B cell (primary cell): ENCODE measurements at regions not wholly inside any gene's neighbourhood (a gene's known extent, or its start where the extent isn't known, plus 50 kb on each side); places are given as distances from the start of the nearest gene placed in this dataset.

Experiments
- ATAC-seq: fragments of 200-7000 bp; cut with Tn5 transposase; one replicate; pipeline ENCODE4 v1.10.0; 2021; ENCODE audit warnings: low read depth, mild to moderate bottlenecking, moderate number of reproducible peaks, moderate library complexity
- CTCF ChIA-PET: fragments of 350-600 bp; sonication (Branson Sonifier 250); formaldehyde crosslinking; loops from one replicate; lab custom pipeline; 2021; ENCODE audit warnings: antibody characterized with exemption, inconsistent platforms; lab: Charles Lee
- POLR2A ChIA-PET: fragments of 350-600 bp; sonication (Branson Sonifier 250); formaldehyde crosslinking; loops from one replicate; lab custom pipeline; 2021; ENCODE audit warnings: antibody characterized with exemption; lab: Charles Lee
- DNase-seq: peaks from one replicate; pipeline ENCODE4 v3.0.0; 2013
- H2AFZ ChIP-seq: 2 replicates; pipeline ENCODE4 v1.6.1; 2012; ENCODE audit warnings: mild to moderate bottlenecking, low read depth, low read length; ENCODE audit not compliant: insufficient read depth, poor library complexity, severe bottlenecking
- H3K27ac ChIP-seq, 2 donors: 1 replicate in 1 of 2; 2 replicates in 1 of 2; pipeline ENCODE4 v1.5.1; 2012 to 2013; ENCODE audit warnings: low read length in 2 of 2, mild to moderate bottlenecking in 2 of 2, moderate library complexity in 1 of 2
- H3K27me3 ChIP-seq, 4 experiments: fragments of 200-600 bp in 1 of 4; sonication (generic) in 1 of 4; replicated peaks in 1 of 4; 1 replicate in 2 of 4; 2 replicates in 2 of 4; pipeline versions ENCODE4 v1.6.1 to v1.7.0; 2013 to 2016; ENCODE audit warnings: low read length in 3 of 4, mild to moderate bottlenecking in 2 of 4, mixed read lengths in 1 of 4, moderate library complexity in 1 of 4; ENCODE audit not compliant: insufficient read depth in 4 of 4, control insufficient read depth in 3 of 4; ENCODE audit errors: control extremely low read depth in 1 of 4
- H3K36me3 ChIP-seq, 2 experiments: replicated peaks in 1 of 2; 1 replicate in 1 of 2; 2 replicates in 1 of 2; pipeline versions ENCODE4 v1.6.1 to v1.7.1; 2013; ENCODE audit warnings: low read length in 1 of 2; ENCODE audit not compliant: insufficient read depth in 2 of 2, control insufficient read depth in 1 of 2; ENCODE audit errors: control extremely low read depth in 1 of 2, extremely low read depth in 1 of 2
- H3K4me1 ChIP-seq, 2 donors: fragments of 200-600 bp in 1 of 2; sonication (generic) in 1 of 2; 1 replicate in 1 of 2; 2 replicates in 1 of 2; pipeline versions ENCODE4 v1.5.1 to v1.6.1; 2013 to 2017; ENCODE audit warnings: low read length in 2 of 2; ENCODE audit not compliant: control insufficient read depth in 2 of 2, insufficient read depth in 2 of 2
- H3K4me2 ChIP-seq: replicated peaks from 2 replicates; pipeline ENCODE3; 2012; ENCODE audit warnings: mild to moderate bottlenecking, low read depth, low read length; ENCODE audit not compliant: poor library complexity, severe bottlenecking
- H3K4me3 ChIP-seq, 5 experiments: fragments of 200-600 bp in 1 of 5; sonication (generic) in 1 of 5; 1 replicate in 3 of 5; 2 replicates in 2 of 5; pipeline versions ENCODE4 v1.5.1 to v1.7.0; 2011 to 2016; ENCODE audit warnings: low read length in 4 of 5, mild to moderate bottlenecking in 4 of 5, low read depth in 2 of 5, control low read depth in 1 of 5, moderate library complexity in 1 of 5; ENCODE audit not compliant: insufficient read depth in 1 of 5; ENCODE audit errors: control extremely low read depth in 1 of 5, extremely low read depth in 1 of 5
- H3K79me2 ChIP-seq: fragments of 200-600 bp; sonication (generic); one replicate; pipeline ENCODE4 v1.6.0; 2016; ENCODE audit warnings: low read length; ENCODE audit not compliant: control insufficient read depth, insufficient read depth
- H3K9ac ChIP-seq: fragments of 200-600 bp; sonication (generic); 2 replicates; pipeline ENCODE4 v1.6.1; 2017; ENCODE audit warnings: mild to moderate bottlenecking, low read length, moderate library complexity
- H3K9me3 ChIP-seq, 3 donors: one replicate each; pipeline versions ENCODE4 v1.6.1 to v1.7.1; 2013; ENCODE audit warnings: low read length in 2 of 3; ENCODE audit not compliant: control insufficient read depth in 2 of 3, insufficient read depth in 1 of 3; ENCODE audit errors: control extremely low read depth in 1 of 3
- H4K20me1 ChIP-seq: 2 replicates; pipeline ENCODE4 v1.6.0; 2012; ENCODE audit warnings: mild to moderate bottlenecking, low read length; ENCODE audit not compliant: insufficient read depth, control insufficient read depth, poor library complexity, severe bottlenecking
- H3K27ac Mint-ChIP-seq: one replicate; pipeline ENCODE4 v1.8.0; 2021; ENCODE audit warnings: mixed read lengths
- H3K27me3 Mint-ChIP-seq: one replicate; pipeline ENCODE4 v1.8.0; 2021; ENCODE audit warnings: mixed read lengths
- H3K4me1 Mint-ChIP-seq: one replicate; pipeline ENCODE4 v1.8.0; 2021; ENCODE audit warnings: mixed read lengths
- H3K4me3 Mint-ChIP-seq: one replicate; pipeline ENCODE4 v1.8.0; 2021; ENCODE audit warnings: mixed read lengths
- H3K9me3 Mint-ChIP-seq: one replicate; pipeline ENCODE4 v1.8.0; 2022; ENCODE audit warnings: mixed read lengths; ENCODE audit not compliant: insufficient read depth
- EZH2 ChIP-seq: IDR thresholded peaks from 2 replicates; pipeline ENCODE4 v1.6.1; 2012; ENCODE audit warnings: borderline replicate concordance, low read depth, mild to moderate bottlenecking, moderate library complexity, low read length; ENCODE audit not compliant: insufficient read depth, poor library complexity, severe bottlenecking
- WGBS: methylation state at CpG from one replicate; pipeline ENCODE4 v1.1.5; 2013; ENCODE audit warnings: missing lambda C conversion rate; ENCODE audit not compliant: insufficient coverage; 5-methylcytosine and 5-hydroxymethylcytosine counted together
- intact Hi-C: fragments of 100-400 bp; cut with micrococcal nuclease; formaldehyde crosslinking; loops from one replicate; pipeline ENCODE4 v1.10.0; 2022
- TF ChIP-seq, protein P1 (sequence below): fragments of 200-600 bp; IDR thresholded peaks from one replicate; pipeline ENCODE4 v1.8.0; 2022; ENCODE audit warnings: antibody characterized with exemption, mild to moderate bottlenecking

DNA sequence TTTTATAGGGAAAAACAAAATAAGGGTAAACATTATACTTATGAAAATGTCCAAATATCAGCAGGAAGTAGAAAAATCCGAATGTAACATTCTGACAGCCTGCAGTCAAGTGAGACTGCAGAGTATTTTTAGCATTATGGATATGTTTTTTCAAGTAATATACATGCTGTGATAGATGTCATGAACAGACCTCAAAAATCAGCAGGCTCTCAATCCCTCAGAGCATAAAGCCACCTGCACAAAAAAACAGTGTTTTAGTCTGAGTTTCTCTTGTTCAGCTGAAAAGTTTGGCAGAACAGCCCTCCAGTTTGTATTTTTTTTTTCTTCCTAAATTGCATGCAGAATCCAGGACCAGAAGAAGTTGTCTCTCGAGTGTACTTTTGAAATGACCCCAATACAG lies 219.1 kb upstream of the FMN2 start:
- H3K4me3 ChIP-seq = no peak overlapping the region
- TF ChIP-seq EZH2 = no peak
- TF ChIP-seq, protein P1, sequence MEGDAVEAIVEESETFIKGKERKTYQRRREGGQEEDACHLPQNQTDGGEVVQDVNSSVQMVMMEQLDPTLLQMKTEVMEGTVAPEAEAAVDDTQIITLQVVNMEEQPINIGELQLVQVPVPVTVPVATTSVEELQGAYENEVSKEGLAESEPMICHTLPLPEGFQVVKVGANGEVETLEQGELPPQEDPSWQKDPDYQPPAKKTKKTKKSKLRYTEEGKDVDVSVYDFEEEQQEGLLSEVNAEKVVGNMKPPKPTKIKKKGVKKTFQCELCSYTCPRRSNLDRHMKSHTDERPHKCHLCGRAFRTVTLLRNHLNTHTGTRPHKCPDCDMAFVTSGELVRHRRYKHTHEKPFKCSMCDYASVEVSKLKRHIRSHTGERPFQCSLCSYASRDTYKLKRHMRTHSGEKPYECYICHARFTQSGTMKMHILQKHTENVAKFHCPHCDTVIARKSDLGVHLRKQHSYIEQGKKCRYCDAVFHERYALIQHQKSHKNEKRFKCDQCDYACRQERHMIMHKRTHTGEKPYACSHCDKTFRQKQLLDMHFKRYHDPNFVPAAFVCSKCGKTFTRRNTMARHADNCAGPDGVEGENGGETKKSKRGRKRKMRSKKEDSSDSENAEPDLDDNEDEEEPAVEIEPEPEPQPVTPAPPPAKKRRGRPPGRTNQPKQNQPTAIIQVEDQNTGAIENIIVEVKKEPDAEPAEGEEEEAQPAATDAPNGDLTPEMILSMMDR = no peak
- no peaks in the 10 kb centered on the region for H3K9me3 Mint-ChIP-seq
- POLR2A ChIA-PET = no interaction called here
- H3K4me1 ChIP-seq = no peaks in the 10 kb centered on the region
- no peaks in the 10 kb centered on the region for H3K36me3 ChIP-seq
- no peaks in the 10 kb centered on the region for H3K9me3 ChIP-seq
- no peak overlapping the region for H3K4me2 ChIP-seq
- no peak overlapping the region for H3K27ac ChIP-seq
- H3K4me1 Mint-ChIP-seq = no peaks in the 10 kb centered on the region
- no CpG with 5 or more reads among the region's 2 CpGs for WGBS
- H4K20me1 ChIP-seq = no peaks in the 10 kb centered on the region
- H3K4me3 Mint-ChIP-seq = no peak overlapping the region
- no peaks in the 10 kb centered on the region for H3K27me3 ChIP-seq
- ATAC-seq (no peak), DNase-seq (no peak)
- no peaks in the 10 kb centered on the region for H3K27me3 Mint-ChIP-seq
- intact Hi-C loops = no loop called here
- no peak overlapping the region for H3K9ac ChIP-seq
- H2AFZ ChIP-seq = no peak overlapping the region
- CTCF ChIA-PET = no interaction called here
- no peaks in the 10 kb centered on the region for H3K79me2 ChIP-seq
- no peak overlapping the region for H3K27ac Mint-ChIP-seq

DNA sequence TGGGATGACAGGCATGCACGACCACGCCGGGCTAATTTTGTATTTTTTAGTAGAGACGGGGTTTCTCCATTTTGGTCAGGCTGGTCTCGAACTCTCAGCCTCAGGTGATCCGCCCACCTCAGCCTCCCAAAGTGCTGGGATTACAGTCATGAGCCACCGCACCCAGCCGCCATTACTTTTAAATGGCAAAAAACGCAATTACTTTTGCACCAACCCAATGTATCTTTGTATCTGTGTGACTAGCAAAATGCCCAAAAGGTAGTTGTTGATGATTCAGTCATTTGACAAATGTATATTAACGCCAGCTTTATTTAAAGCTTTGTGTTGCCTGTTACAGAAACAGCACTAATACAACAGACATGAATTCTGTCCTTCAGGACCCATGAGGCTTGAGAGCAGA lies 216.9 kb upstream of the FMN2 start:
- no peak overlapping the region for H3K27ac ChIP-seq
- no peaks in the 10 kb centered on the region for H3K4me1 Mint-ChIP-seq
- H3K36me3 ChIP-seq = no peaks in the 10 kb centered on the region
- no peak overlapping the region for H3K27ac Mint-ChIP-seq
- H3K4me1 ChIP-seq = no peaks in the 10 kb centered on the region
- no peak overlapping the region for H3K4me2 ChIP-seq
- H3K4me3 ChIP-seq = no peak overlapping the region
- no peaks in the 10 kb centered on the region for H3K9me3 Mint-ChIP-seq
- H4K20me1 ChIP-seq = no peaks in the 10 kb centered on the region
- ATAC-seq (no peak), DNase-seq (no peak)
- H3K27me3 ChIP-seq = no peaks in the 10 kb centered on the region
- H3K9me3 ChIP-seq = peaks cover 0 to 5% (median 0%) of the 10 kb centered on the region in 3 donors
- no peaks in the 10 kb centered on the region for H3K79me2 ChIP-seq
- ChIA-PET POLR2A (no interaction called here), CTCF (no interaction called here)
- intact Hi-C loops = no loop called here
- TF ChIP-seq, protein P1 = no peak
- TF ChIP-seq EZH2 = no peak
- H2AFZ ChIP-seq = no peak overlapping the region
- WGBS = 90% methylated on average over 6 of the region's 10 CpGs
- no peaks in the 10 kb centered on the region for H3K27me3 Mint-ChIP-seq
- H3K4me3 Mint-ChIP-seq = no peak overlapping the region
- H3K9ac ChIP-seq = no peak overlapping the region
